ENCODE measurements at regions not wholly inside any gene's neighbourhood (a gene's known extent, or its start where the extent isn't known, plus 50 kb on each side); places are given as distances from the start of the nearest gene placed in this dataset.

DNA sequence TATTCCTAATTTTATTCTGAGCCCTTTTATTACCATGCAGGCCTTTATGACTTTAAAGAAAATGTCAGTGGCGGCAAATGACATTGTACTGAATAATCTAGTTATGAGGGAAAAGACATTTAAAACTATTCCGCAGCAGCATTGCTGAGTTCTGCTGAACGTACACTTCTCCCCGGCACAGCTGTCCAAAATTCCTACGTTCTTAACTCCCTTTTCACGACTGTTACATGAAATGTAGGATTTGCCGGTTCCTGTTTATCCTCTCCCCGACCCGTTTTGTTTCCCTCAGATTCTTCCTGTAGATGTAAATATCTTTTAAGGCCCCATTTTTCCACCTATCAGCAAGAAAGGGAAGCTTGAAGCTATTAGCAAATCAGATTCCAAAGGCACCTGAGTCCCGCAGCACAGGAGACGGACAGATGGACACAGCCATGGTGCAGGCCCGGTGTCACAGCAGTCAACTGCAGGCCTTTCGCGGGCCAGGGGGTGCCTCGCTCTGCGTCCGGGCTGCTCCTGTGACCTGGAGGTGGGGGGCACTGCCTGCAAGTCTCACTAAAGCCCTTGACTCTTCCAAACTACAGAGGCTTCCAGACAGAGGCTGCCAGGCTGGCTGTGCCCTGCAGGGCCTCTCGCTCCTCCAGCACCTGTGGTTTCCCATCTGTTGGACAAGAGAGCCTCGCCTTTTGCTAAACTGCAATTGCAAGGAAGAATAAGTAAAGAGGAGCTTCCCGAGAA, 485.0 kb upstream of the MGMT start:
- Histone ChIP-seq H3K36me3 (ENCODE audit: insufficient read depth, low read length) (no peaks in the 10 kb centered on the region), H3K27me3 (ENCODE audit: insufficient read depth, low read length) (no peaks in the 10 kb centered on the region), H3K9ac (ENCODE audit: low read depth, low read length) (no peak overlapping the region), H3K9me3 (ENCODE audit: insufficient read depth, low read depth, low read length) (no peaks in the 10 kb centered on the region), H3K27ac (ENCODE audit: low read depth, low read length) (no peak overlapping the region), H3K4me3 (ENCODE audit: low read length) (no peak overlapping the region), H3K4me1 (ENCODE audit: insufficient read depth, low read length) (no peaks in the 10 kb centered on the region)
- 94% methylated on average over 20 of the region's 20 CpGs for WGBS

DNA sequence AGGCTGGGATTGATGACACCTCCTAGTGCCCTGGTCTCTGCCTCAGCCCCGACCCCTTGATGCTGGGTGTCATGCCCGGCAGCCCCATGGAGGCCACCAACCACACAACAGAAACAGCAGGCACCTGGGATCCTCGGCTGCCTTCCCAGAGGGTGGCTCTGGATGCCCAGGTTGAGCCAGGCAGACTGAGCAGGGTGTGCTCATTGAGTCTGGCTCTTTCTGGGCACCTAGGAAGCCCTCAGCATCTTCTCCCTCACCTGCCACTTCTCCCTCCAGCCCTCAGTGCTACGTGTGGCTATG, 484.5 kb upstream of the MGMT start:
- Histone ChIP-seq H3K27me3 (ENCODE audit: insufficient read depth, low read length) (no peaks in the 10 kb centered on the region), H3K27ac (ENCODE audit: low read depth, low read length) (no peak overlapping the region), H3K9me3 (ENCODE audit: insufficient read depth, low read depth, low read length) (no peaks in the 10 kb centered on the region), H3K36me3 (ENCODE audit: insufficient read depth, low read length) (no peaks in the 10 kb centered on the region), H3K9ac (ENCODE audit: low read depth, low read length) (no peak overlapping the region), H3K4me3 (ENCODE audit: low read length) (no peak overlapping the region), H3K4me1 (ENCODE audit: insufficient read depth, low read length) (no peaks in the 10 kb centered on the region)
- 98% methylated on average over 4 of the region's 4 CpGs for WGBS

DNA sequence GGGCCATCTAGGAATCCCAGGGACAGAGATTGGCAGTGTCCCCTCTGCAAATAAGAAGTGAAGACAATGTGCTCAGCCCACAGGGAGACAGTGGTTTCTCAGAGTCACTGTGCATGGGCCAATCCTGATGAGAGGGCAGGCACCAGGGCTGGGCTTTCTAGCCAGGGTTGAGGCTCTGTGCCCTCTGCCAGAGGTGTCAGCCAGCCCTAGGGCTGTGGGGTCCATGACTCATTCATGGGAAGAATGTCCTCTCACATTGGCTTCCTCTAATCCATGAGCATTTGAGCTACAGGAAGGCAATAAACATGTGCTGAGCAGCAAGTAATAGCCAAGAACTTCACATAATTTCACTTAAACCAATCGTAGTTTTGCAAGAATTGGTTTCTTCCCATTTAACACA, 482.0 kb upstream of the MGMT start:
- H3K4me1 ChIP-seq (ENCODE audit: insufficient read depth, low read length), result no peaks in the 10 kb centered on the region
- no peaks in the 10 kb centered on the region for H3K27me3 ChIP-seq (ENCODE audit: insufficient read depth, low read length)
- H3K36me3 ChIP-seq (ENCODE audit: insufficient read depth, low read length), result no peaks in the 10 kb centered on the region
- WGBS, result 92% methylated on average over 1 of the region's 1 CpG
- no peak overlapping the region for H3K9ac ChIP-seq (ENCODE audit: low read depth, low read length)
- H3K9me3 ChIP-seq (ENCODE audit: insufficient read depth, low read depth, low read length), result no peaks in the 10 kb centered on the region; the same call in 1 of the 2 replicates
- H3K27ac ChIP-seq (ENCODE audit: low read depth, low read length), result no peak overlapping the region
- no peak overlapping the region for H3K4me3 ChIP-seq (ENCODE audit: low read length)

DNA sequence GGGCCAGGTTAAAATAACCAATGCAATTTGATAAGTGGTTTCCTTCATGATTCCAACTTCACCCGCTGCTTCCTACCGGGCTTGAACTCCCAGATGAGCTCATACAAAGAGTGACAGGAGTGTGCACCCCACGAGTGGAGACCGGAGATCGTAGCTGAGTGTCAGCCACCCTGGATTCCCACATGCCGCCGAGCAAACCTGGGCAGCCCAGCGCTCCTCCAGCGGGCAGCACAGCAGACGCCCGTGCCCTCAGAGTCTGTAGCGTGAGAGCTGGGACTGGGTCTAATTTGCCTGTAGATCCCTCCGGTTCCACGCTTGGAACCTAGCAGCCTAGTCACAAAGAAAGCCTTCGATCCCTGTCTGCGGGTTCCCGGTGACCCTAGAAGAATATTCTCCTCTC, 476.1 kb upstream of the MGMT start:
- Histone ChIP-seq H3K4me1 (ENCODE audit: insufficient read depth, low read length) (no peaks in the 10 kb centered on the region), H3K36me3 (ENCODE audit: insufficient read depth, low read length) (no peaks in the 10 kb centered on the region), H3K4me3 (ENCODE audit: low read length) (no peak overlapping the region), H3K27ac (ENCODE audit: low read depth, low read length) (no peak overlapping the region), H3K27me3 (ENCODE audit: insufficient read depth, low read length) (no peaks in the 10 kb centered on the region), H3K9ac (ENCODE audit: low read depth, low read length) (no peak overlapping the region), H3K9me3 (ENCODE audit: insufficient read depth, low read depth, low read length) (no peaks in the 10 kb centered on the region; the same call in 1 of the 2 replicates)
- 95% methylated on average over 17 of the region's 17 CpGs for WGBS

DNA sequence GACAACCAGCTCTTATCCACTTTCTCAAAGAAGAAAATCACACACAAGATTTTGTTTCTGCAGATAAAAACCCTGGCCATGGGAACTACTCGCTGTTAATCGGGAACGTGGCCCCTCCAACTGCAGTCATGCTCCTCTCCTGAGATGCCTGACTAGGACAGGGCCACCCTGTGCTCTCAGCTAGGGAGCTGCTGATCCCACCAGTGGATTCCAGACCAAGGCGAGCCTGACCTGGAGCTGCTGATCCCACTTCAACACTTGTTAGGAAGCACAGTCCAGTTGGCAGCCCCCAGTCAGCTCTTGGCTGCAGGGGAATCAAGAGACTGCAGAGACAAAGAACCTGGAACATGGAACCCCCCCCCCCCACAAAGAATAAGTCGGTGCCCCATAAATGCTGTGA, 474.3 kb upstream of the MGMT start:
- Histone ChIP-seq H3K9me3 (ENCODE audit: insufficient read depth, low read depth, low read length) (no peaks in the 10 kb centered on the region; the same call in 1 of the 2 replicates), H3K9ac (ENCODE audit: low read depth, low read length) (no peak overlapping the region), H3K4me3 (ENCODE audit: low read length) (no peak overlapping the region), H3K4me1 (ENCODE audit: insufficient read depth, low read length) (no peaks in the 10 kb centered on the region), H3K36me3 (ENCODE audit: insufficient read depth, low read length) (no peaks in the 10 kb centered on the region), H3K27me3 (ENCODE audit: insufficient read depth, low read length) (no peaks in the 10 kb centered on the region), H3K27ac (ENCODE audit: low read depth, low read length) (no peak overlapping the region)
- WGBS, result 96% methylated on average over 5 of the region's 5 CpGs

DNA sequence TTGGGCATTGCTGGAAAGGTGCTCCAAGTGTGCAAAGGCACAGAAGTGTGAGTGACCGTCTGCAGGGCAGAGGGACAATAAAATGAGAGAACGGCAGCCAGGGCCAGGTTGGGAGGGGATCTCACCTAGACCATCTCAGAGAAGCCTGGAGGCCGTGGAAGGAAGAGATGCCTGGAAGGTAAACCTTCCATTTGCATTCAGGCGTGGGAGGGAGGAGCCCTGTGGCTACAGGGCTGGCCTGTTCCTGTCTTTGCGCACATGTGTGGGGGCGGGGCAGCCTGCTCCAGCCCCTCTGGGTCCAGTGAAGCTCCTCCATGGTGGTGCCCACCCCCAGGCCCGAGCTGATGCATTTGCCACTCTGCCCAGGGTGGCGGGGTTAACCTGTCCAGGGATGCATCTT, 473.6 kb upstream of the MGMT start:
- Histone ChIP-seq H3K4me1 (ENCODE audit: insufficient read depth, low read length) (no peaks in the 10 kb centered on the region), H3K9me3 (ENCODE audit: insufficient read depth, low read depth, low read length) (no peaks in the 10 kb centered on the region), H3K36me3 (ENCODE audit: insufficient read depth, low read length) (no peaks in the 10 kb centered on the region), H3K27me3 (ENCODE audit: insufficient read depth, low read length) (no peaks in the 10 kb centered on the region), H3K4me3 (ENCODE audit: low read length) (no peak overlapping the region), H3K9ac (ENCODE audit: low read depth, low read length) (no peak overlapping the region), H3K27ac (ENCODE audit: low read depth, low read length) (no peak overlapping the region)
- WGBS, result 86% methylated on average over 8 of the region's 8 CpGs

DNA sequence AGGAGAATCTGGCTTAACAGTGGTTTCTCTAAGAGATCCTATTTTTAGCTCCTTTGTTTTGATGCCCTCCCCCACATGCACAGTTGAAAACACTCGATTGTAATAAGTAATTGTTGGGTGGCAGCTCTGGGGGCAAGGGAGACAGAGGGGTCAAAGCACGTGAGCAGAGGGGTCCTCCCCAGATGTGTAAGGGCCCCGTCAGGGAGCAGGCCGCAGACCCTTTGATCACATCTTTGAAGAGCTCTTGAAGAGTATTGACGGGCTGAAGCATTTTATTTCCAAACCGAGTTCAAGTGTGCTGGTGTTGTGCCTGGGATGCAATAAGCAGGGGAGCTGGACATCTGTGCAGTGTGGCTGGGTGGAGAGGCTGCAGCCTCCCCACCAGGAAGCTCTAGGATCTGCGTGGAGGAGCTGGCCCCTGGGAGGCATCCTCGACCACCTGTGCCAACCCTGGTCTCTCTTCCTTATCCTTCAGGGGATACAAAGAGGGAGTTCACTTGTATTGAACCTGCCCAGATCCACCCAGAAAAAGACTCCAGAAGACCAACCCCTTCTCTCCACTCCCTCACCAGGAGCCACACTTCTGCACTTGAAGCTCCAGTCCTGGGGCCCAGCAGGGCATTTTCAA, 473.0 kb upstream of the MGMT start:
- H3K9me3 ChIP-seq (ENCODE audit: insufficient read depth, low read depth, low read length), result no peaks in the 10 kb centered on the region
- no peaks in the 10 kb centered on the region for H3K36me3 ChIP-seq (ENCODE audit: insufficient read depth, low read length)
- no peak overlapping the region for H3K27ac ChIP-seq (ENCODE audit: low read depth, low read length)
- no peaks in the 10 kb centered on the region for H3K27me3 ChIP-seq (ENCODE audit: insufficient read depth, low read length)
- no peaks in the 10 kb centered on the region for H3K4me1 ChIP-seq (ENCODE audit: insufficient read depth, low read length)
- no peak overlapping the region for H3K4me3 ChIP-seq (ENCODE audit: low read length)
- WGBS, result 90% methylated on average over 8 of the region's 8 CpGs
- H3K9ac ChIP-seq (ENCODE audit: low read depth, low read length), result no peak overlapping the region

DNA sequence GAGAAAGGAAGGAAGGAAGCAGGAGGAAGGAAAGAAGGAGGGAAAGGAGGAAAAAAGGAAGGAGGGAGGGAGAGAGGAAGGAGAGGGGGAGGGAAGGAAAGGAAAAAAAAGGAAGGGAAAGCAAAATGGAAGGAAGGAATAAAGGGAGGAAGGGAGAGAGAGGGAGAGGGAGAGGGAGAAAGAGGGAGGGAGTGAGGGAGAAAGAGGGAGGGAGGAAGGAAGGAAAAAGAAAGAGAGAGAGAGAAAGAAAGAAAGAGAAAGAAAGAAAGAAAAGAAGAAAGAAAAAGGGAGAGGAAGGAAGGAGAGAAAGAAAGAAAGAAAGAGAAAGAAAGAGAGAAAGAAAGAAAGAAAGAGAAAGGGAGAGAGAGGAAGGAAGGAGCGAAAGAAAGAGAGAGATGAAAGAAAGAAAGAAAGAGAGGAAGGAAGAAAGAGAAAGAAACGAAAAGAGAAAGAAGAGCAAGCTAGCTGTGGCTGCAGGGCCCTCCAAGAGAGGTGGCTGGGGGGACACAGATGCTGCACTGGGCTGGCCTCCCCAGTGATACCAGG, 472.4 kb upstream of the MGMT start:
- H3K9ac ChIP-seq (ENCODE audit: low read depth, low read length), result no peak overlapping the region
- H3K27me3 ChIP-seq (ENCODE audit: insufficient read depth, low read length), result no peaks in the 10 kb centered on the region
- 95% methylated on average over 2 of the region's 2 CpGs for WGBS
- H3K36me3 ChIP-seq (ENCODE audit: insufficient read depth, low read length), result no peaks in the 10 kb centered on the region
- H3K4me3 ChIP-seq (ENCODE audit: low read length), result no peak overlapping the region
- H3K27ac ChIP-seq (ENCODE audit: low read depth, low read length), result no peak overlapping the region
- no peaks in the 10 kb centered on the region for H3K4me1 ChIP-seq (ENCODE audit: insufficient read depth, low read length)
- no peaks in the 10 kb centered on the region for H3K9me3 ChIP-seq (ENCODE audit: insufficient read depth, low read depth, low read length)

DNA sequence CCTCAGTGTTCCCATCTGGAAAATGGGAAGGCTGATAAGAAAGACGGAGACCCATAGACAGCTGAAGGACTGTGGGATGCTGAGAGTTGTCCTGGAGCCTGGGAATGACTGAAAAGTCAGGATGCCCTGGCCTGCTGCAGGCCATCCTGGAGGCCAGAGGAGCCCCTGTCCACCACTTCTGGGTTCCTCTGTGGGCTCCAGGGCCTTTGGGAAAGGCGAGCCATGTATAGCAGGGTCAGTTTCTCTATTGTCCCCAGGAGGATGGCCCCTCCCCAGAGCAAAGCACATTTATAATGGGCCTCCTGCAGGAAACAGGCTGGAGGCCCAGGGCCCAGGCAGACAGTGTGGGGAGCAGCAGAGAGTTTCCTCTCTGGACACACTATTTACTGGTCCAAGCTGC, 471.4 kb upstream of the MGMT start:
- 89% methylated on average over 2 of the region's 2 CpGs for WGBS
- no peaks in the 10 kb centered on the region for H3K4me1 ChIP-seq (ENCODE audit: insufficient read depth, low read length)
- no peak overlapping the region for H3K27ac ChIP-seq (ENCODE audit: low read depth, low read length)
- H3K9me3 ChIP-seq (ENCODE audit: insufficient read depth, low read depth, low read length), result no peaks in the 10 kb centered on the region
- no peaks in the 10 kb centered on the region for H3K36me3 ChIP-seq (ENCODE audit: insufficient read depth, low read length)
- no peaks in the 10 kb centered on the region for H3K27me3 ChIP-seq (ENCODE audit: insufficient read depth, low read length)
- no peak overlapping the region for H3K4me3 ChIP-seq (ENCODE audit: low read length)
- no peak overlapping the region for H3K9ac ChIP-seq (ENCODE audit: low read depth, low read length)

DNA sequence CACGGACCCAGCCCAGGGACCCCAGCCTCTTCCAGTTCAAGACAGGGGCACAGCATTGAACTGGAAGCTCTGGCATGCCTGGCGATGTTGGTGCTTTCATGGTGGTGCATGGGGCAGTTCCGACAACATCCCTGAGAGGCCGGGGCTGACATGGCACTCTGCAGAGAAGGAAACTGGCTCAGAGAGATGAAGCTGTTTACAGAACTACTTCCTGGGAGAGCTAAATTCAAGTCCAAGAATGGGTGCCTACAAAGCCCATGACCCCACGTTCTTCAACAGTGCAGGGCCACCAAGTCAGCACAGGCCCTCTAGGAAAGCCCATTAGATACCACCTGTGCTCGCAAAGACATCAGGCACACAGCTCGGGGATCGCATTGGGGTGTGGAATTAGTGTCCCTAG, 470.9 kb upstream of the MGMT start:
- Histone ChIP-seq H3K9ac (ENCODE audit: low read depth, low read length) (no peak overlapping the region), H3K9me3 (ENCODE audit: insufficient read depth, low read depth, low read length) (no peaks in the 10 kb centered on the region), H3K4me3 (ENCODE audit: low read length) (no peak overlapping the region), H3K27ac (ENCODE audit: low read depth, low read length) (no peak overlapping the region), H3K36me3 (ENCODE audit: insufficient read depth, low read length) (no peaks in the 10 kb centered on the region), H3K27me3 (ENCODE audit: insufficient read depth, low read length) (no peaks in the 10 kb centered on the region), H3K4me1 (ENCODE audit: insufficient read depth, low read length) (no peaks in the 10 kb centered on the region)
- WGBS, result 95% methylated on average over 8 of the region's 8 CpGs

DNA sequence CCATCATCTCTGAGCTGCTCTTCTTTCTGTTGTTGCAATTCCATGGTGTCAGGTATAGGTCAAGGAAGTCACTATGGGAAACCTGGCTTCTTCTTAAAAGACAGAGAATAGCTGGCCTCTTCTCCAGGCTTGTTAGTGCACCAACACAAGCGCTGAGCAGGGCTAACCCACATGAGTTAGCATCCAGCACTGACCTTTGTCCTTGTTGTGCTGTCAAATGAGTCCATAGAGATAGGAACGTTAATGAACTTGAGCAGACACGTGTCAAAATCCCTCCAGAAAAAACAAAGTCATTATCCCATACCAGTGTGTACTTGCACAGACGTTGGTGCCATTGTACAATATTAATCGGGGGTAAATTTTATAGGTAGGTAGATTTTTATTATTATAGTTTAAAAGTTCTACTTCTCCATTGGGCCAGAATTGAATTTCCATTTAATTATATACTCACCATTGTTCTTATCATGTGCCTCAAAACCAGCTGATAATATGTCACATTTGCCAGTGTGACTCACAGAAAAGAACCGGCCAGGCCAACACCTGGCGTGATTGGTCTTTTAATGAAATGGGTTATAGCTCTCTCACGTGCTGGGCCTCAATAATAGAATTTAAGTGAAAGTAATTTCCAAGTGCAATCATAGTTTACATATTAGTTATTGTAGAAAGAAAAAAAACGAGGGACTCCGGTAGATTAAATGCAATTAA, 468.8 kb upstream of the MGMT start:
- 93% methylated on average over 8 of the region's 10 CpGs for WGBS
- no peaks in the 10 kb centered on the region for H3K9me3 ChIP-seq (ENCODE audit: insufficient read depth, low read depth, low read length)
- H3K4me3 ChIP-seq (ENCODE audit: low read length), result no peak overlapping the region
- no peaks in the 10 kb centered on the region for H3K36me3 ChIP-seq (ENCODE audit: insufficient read depth, low read length)
- no peaks in the 10 kb centered on the region for H3K4me1 ChIP-seq (ENCODE audit: insufficient read depth, low read length)
- H3K9ac ChIP-seq (ENCODE audit: low read depth, low read length), result no peak overlapping the region
- no peak overlapping the region for H3K27ac ChIP-seq (ENCODE audit: low read depth, low read length)
- H3K27me3 ChIP-seq (ENCODE audit: insufficient read depth, low read length), result no peaks in the 10 kb centered on the region
